Endothelial cell of umbilical vein (primary cell): ENCODE measurements at regions not wholly inside any gene's neighbourhood (a gene's known extent, or its start where the extent isn't known, plus 50 kb on each side); places are given as distances from the start of the nearest gene placed in this dataset.

Experiments
- BruUV-seq: library from RNA; stranded (reverse); fragments of 400-500 nt; replicated peaks from 2 replicates; lab custom pipeline; 2021; lab: Mats Ljungman, UMichigan
- CTCF ChIA-PET: fragments of 300-600, 350-600 bp; sonication (Branson Sonifier 250); formaldehyde crosslinking; loops from one replicate; lab custom pipeline; 2021; ENCODE audit warnings: antibody characterized with exemption, inconsistent platforms; lab: Charles Lee
- POLR2A ChIA-PET: fragments of 300-600, 350-600 bp; sonication (Branson Sonifier 250); formaldehyde crosslinking; loops from one replicate; lab custom pipeline; 2021; ENCODE audit warnings: antibody characterized with exemption, inconsistent platforms; lab: Charles Lee
- DNase-seq: peaks from one replicate; pipeline ENCODE4 v3.0.0-alpha.2; 2011; ENCODE audit warnings: low read depth, low spot score
- FAIRE-seq: peaks from 2 replicates; lab custom pipeline; 2011; peaks lifted over from hg19 to GRCh38; lab: Jason Lieb, UNC
- H2AFZ ChIP-seq: 2 replicates; pipeline ENCODE4 v1.6.0; 2012; ENCODE audit warnings: low read depth, low read length, control low read depth, inconsistent platforms
- H3K27ac ChIP-seq: 2 replicates; pipeline ENCODE4 v1.5.1; 2011; ENCODE audit warnings: low read depth, mild to moderate bottlenecking, control low read depth, low read length, moderate library complexity; ENCODE audit not compliant: insufficient read depth
- H3K27me3 ChIP-seq, 2 experiments: 2 replicates each; pipeline versions ENCODE4 v1.6.0 to v1.6.1; 2011; ENCODE audit warnings: low read length in 2 of 2, mixed read lengths in 1 of 2; ENCODE audit not compliant: control insufficient read depth in 2 of 2, insufficient read depth in 2 of 2
- H3K36me3 ChIP-seq, 2 experiments: 2 replicates in 1 of 2; 3 replicates in 1 of 2; pipeline ENCODE4 v1.5.1; 2011; ENCODE audit warnings: low read length in 2 of 2, mild to moderate bottlenecking in 1 of 2, moderate library complexity in 1 of 2; ENCODE audit not compliant: control insufficient read depth in 2 of 2, insufficient read depth in 2 of 2; ENCODE audit errors: extremely low read depth in 1 of 2
- H3K4me1 ChIP-seq: 3 replicates; pipeline ENCODE4 v1.5.1; 2011; ENCODE audit warnings: mild to moderate bottlenecking, low read length; ENCODE audit not compliant: control insufficient read depth, insufficient read depth; ENCODE audit errors: extremely low read depth
- H3K4me2 ChIP-seq: 2 replicates; pipeline ENCODE4 v1.6.1; 2011; ENCODE audit warnings: low read length, control low read depth, mixed read lengths; ENCODE audit not compliant: insufficient read depth
- H3K4me3 ChIP-seq, 3 experiments: fragments of 200-600 bp in 1 of 3; sonication (generic), shearing (Covaris generic) in 1 of 3; replicated peaks in 1 of 3; 2 replicates each; pipeline ENCODE4 v1.5.1; 2011 to 2016; ENCODE audit warnings: control low read depth in 3 of 3, low read length in 3 of 3, mild to moderate bottlenecking in 2 of 3, inconsistent platforms in 1 of 3, low read depth in 1 of 3, moderate library complexity in 1 of 3; ENCODE audit not compliant: insufficient read depth in 1 of 3
- H3K79me2 ChIP-seq: 2 replicates; pipeline ENCODE4 v1.6.0; 2012; ENCODE audit warnings: low read length, inconsistent platforms; ENCODE audit not compliant: control insufficient read depth, insufficient read depth
- H3K9ac ChIP-seq: replicated peaks from 2 replicates; pipeline ENCODE3; 2011; ENCODE audit warnings: low read length, control low read depth; ENCODE audit not compliant: insufficient read depth; ENCODE audit errors: extremely low read depth
- H3K9me1 ChIP-seq: replicated peaks from 3 replicates; pipeline ENCODE4 v1.6.0; 2011; ENCODE audit warnings: mild to moderate bottlenecking, low read length; ENCODE audit not compliant: control insufficient read depth, insufficient read depth; ENCODE audit errors: extremely low read depth
- H3K9me3 ChIP-seq: replicated peaks from 2 replicates; pipeline ENCODE4 v1.5.1; 2012; ENCODE audit warnings: low read length, inconsistent platforms; ENCODE audit not compliant: control insufficient read depth, insufficient read depth
- H4K20me1 ChIP-seq: replicated peaks from 2 replicates; pipeline ENCODE3; 2011; ENCODE audit warnings: mild to moderate bottlenecking, low read length; ENCODE audit not compliant: control insufficient read depth, insufficient read depth; ENCODE audit errors: extremely low read depth
- CTCF ChIP-seq, 2 donors: IDR thresholded peaks; 1 replicate in 1 of 2; 2 replicates in 1 of 2; pipeline ENCODE4 v1.5.1; 2011; ENCODE audit warnings: low read length in 2 of 2, mild to moderate bottlenecking in 2 of 2, moderate library complexity in 2 of 2, control low read depth in 1 of 2, inconsistent platforms in 1 of 2, low read depth in 1 of 2; ENCODE audit not compliant: insufficient read depth in 1 of 2; ENCODE audit errors: extremely low read depth in 1 of 2
- EZH2 ChIP-seq: IDR thresholded peaks from 2 replicates; pipeline ENCODE4 v1.6.1; 2012; ENCODE audit warnings: borderline replicate concordance, low read depth, mild to moderate bottlenecking, moderate library complexity, low read length, inconsistent platforms; ENCODE audit not compliant: severe bottlenecking
- FOS ChIP-seq: IDR thresholded peaks from 2 replicates; pipeline ENCODE4 v1.6.1; 2011; ENCODE audit warnings: mild to moderate bottlenecking, low read length, moderate library complexity, borderline replicate concordance; ENCODE audit not compliant: insufficient read depth
- GATA2 ChIP-seq: IDR thresholded peaks from 2 replicates; pipeline ENCODE4 v1.7.0; 2011; ENCODE audit warnings: low read depth, mild to moderate bottlenecking, moderate library complexity, mixed read lengths, low read length; ENCODE audit not compliant: insufficient read length, insufficient read depth
- JUN ChIP-seq: IDR thresholded peaks from 2 replicates; pipeline ENCODE4 v1.6.1; 2011; ENCODE audit warnings: borderline replicate concordance, low read depth; ENCODE audit not compliant: insufficient read length, insufficient read depth
- MYC ChIP-seq: IDR thresholded peaks from one replicate; pipeline ENCODE4 v1.6.1; 2011; ENCODE audit warnings: mild to moderate bottlenecking, low read depth, low read length
- POLR2A ChIP-seq: IDR thresholded peaks from 2 replicates; pipeline ENCODE4 v1.6.1; 2012; ENCODE audit warnings: low read depth, mild to moderate bottlenecking, control low read depth, low read length
- POLR2AphosphoS5 ChIP-seq: IDR thresholded peaks from 2 replicates; pipeline ENCODE4 v1.6.1; 2012; ENCODE audit warnings: low read depth, mild to moderate bottlenecking, control low read depth, low read length, moderate library complexity; ENCODE audit not compliant: insufficient read depth
- dilution Hi-C: fragments of 300-500 bp; cut with MboI; formaldehyde crosslinking; loops from one replicate; pipeline ENCODE4 v1.15.0; 2019; ENCODE audit warnings: low sequenced_read_pairs; ENCODE audit not compliant: extremely low pct_ligation_motif_present
- intact Hi-C: fragments of 100-400 bp; cut with micrococcal nuclease; formaldehyde crosslinking; loops from one replicate; pipeline ENCODE4 v1.10.0; 2022
- TF ChIP-seq, protein P1 (sequence below): IDR thresholded peaks from 2 replicates; pipeline ENCODE4 v1.6.1; 2011; ENCODE audit not compliant: insufficient read depth, insufficient read length

DNA sequence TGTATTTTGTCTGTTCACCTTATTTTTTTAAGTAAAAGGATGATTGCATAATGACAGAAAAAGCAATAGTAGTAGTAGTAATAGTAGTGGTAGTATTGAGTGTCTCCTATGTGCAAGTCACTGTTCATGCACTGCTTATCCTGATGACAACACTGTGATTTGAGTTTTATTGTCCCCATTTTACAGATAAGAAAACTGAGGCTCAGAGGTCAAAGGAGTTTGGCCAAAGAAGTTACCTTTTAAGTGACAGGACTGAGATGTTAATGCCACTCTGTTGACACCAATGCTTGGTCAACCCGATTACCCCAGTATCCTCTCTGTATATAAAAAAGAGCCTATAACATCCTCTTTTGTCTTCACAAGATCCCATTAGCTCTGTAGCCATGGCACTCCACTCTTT is 100.5 kb upstream of the FRMPD3 start:
- Histone ChIP-seq H3K9me1 (no peaks in the 10 kb centered on the region), H3K4me1 (no peaks in the 10 kb centered on the region), H3K36me3 (no peaks in the 10 kb centered on the region), H3K79me2 (no peaks in the 10 kb centered on the region), H2AFZ (no peak overlapping the region), H3K9me3 (no peaks in the 10 kb centered on the region), H3K27ac (no peak overlapping the region), H3K9ac (no peak overlapping the region), H4K20me1 (no peaks in the 10 kb centered on the region), H3K4me2 (no peak overlapping the region), H3K27me3 (no peaks in the 10 kb centered on the region), H3K4me3 (no peak overlapping the region)
- DNase-seq, result no peak
- CTCF ChIA-PET, result no interaction called here
- intact Hi-C loops, result no loop called here
- dilution Hi-C loops, result no loop called here
- BruUV-seq, result no TSS peak
- TF ChIP-seq EZH2, result no peak
- TF ChIP-seq MYC, result no peak
- TF ChIP-seq, protein P1, sequence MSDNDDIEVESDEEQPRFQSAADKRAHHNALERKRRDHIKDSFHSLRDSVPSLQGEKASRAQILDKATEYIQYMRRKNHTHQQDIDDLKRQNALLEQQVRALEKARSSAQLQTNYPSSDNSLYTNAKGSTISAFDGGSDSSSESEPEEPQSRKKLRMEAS, result no peak
- TF ChIP-seq FOS, result no peak
- no peak for TF ChIP-seq POLR2AphosphoS5
- TF ChIP-seq POLR2A, result no peak
- no peak for TF ChIP-seq CTCF (IDR thresholded peaks at IDR 0.05; ENCODE audit: extremely low read depth in 1 of 2, insufficient read depth in 1 of 2, low read depth in 1 of 2, low read length in 2 of 2)
- TF ChIP-seq JUN, result no peak
- TF ChIP-seq GATA2, result no peak
- POLR2A ChIA-PET, result no interaction called here
- no peak for FAIRE-seq
